GM23248 (cell line): ENCODE measurements at regions not wholly inside any gene's neighbourhood (a gene's known extent, or its start where the extent isn't known, plus 50 kb on each side); places are given as distances from the start of the nearest gene placed in this dataset.
"Not testable (repeated sequence)": the region's sequence is repeated elsewhere in the genome, so short reads cannot be mapped to it uniquely, and the experiment has no call there.

Experiments used
- DNase-seq: peaks from one replicate; pipeline ENCODE4 v3.0.0-alpha.2; 2015
- H2AFZ ChIP-seq: fragments of 200-600 bp; sonication (generic); 2 replicates; pipeline ENCODE4 v1.6.1; 2016; ENCODE audit warnings: antibody characterized with exemption
- H3F3A ChIP-seq: fragments of 200-600 bp; sonication (generic); 2 replicates; pipeline ENCODE4 v1.6.1; 2016; ENCODE audit warnings: mild to moderate bottlenecking, antibody characterized with exemption, mixed run types; ENCODE audit not compliant: insufficient read depth
- H3K27ac ChIP-seq: fragments of 200-600 bp; sonication (generic); 2 replicates; pipeline ENCODE4 v1.5.1; 2016; ENCODE audit warnings: mild to moderate bottlenecking
- H3K27me3 ChIP-seq: fragments of 200-600 bp; sonication (generic); replicated peaks from 2 replicates; pipeline ENCODE4 v1.6.1; 2016; ENCODE audit warnings: mild to moderate bottlenecking; ENCODE audit not compliant: insufficient read depth
- H3K36me3 ChIP-seq: fragments of 200-600 bp; sonication (generic); 2 replicates; pipeline ENCODE4 v1.6.1; 2016; ENCODE audit warnings: low read depth, mild to moderate bottlenecking
- H3K4me1 ChIP-seq: fragments of 200-600 bp; sonication (generic); 2 replicates; pipeline ENCODE4 v1.6.1; 2016; ENCODE audit warnings: mild to moderate bottlenecking; ENCODE audit not compliant: insufficient read depth
- H3K4me2 ChIP-seq: fragments of 200-600 bp; sonication (generic); one replicate; pipeline ENCODE4 v1.6.1; 2016; ENCODE audit warnings: mild to moderate bottlenecking; ENCODE audit not compliant: unreplicated experiment
- H3K4me3 ChIP-seq: fragments of 200-600 bp; sonication (generic); 2 replicates; pipeline ENCODE4 v1.5.1; 2016; ENCODE audit warnings: mild to moderate bottlenecking
- H3K79me2 ChIP-seq: fragments of 200-600 bp; sonication (generic); 2 replicates; pipeline ENCODE4 v1.6.1; 2016; ENCODE audit warnings: mild to moderate bottlenecking; ENCODE audit not compliant: insufficient read depth
- H3K9ac ChIP-seq: fragments of 200-600 bp; sonication (generic); 2 replicates; pipeline ENCODE4 v1.6.1; 2016; ENCODE audit warnings: mild to moderate bottlenecking
- H3K9me2 ChIP-seq: fragments of 200-600 bp; sonication (generic); 2 replicates; pipeline ENCODE4 v1.6.1; 2016; ENCODE audit warnings: mixed run types, mild to moderate bottlenecking, moderate library complexity; ENCODE audit not compliant: insufficient read depth
- H3K9me3 ChIP-seq: fragments of 200-600 bp; sonication (generic); one replicate; pipeline ENCODE4 v1.6.1; 2017; ENCODE audit warnings: low read depth
- H4K20me1 ChIP-seq: fragments of 200-600 bp; sonication (generic); 2 replicates; pipeline ENCODE4 v1.6.0; 2016; ENCODE audit not compliant: insufficient read depth
- EZH2 ChIP-seq: fragments of 200-600 bp; sonication (generic); IDR thresholded peaks from 2 replicates; pipeline ENCODE4 v1.6.1; 2018; ENCODE audit warnings: antibody characterized with exemption, mild to moderate bottlenecking; ENCODE audit not compliant: insufficient read depth, poor library complexity, severe bottlenecking
- EZH2phosphoT487 ChIP-seq: fragments of 200-600 bp; sonication (generic); IDR thresholded peaks from 2 replicates; pipeline ENCODE4 v1.6.1; 2018; ENCODE audit warnings: antibody characterized with exemption, moderate library complexity, mild to moderate bottlenecking, low read depth; ENCODE audit not compliant: insufficient read depth
- WGBS, 2 experiments: methylation state at CpG; one replicate each; pipeline ENCODE4 v1.1.6; 2015 to 2017; ENCODE audit warnings: low lambda C conversion rate in 2 of 2, low coverage in 1 of 2; ENCODE audit errors: missing lambda C conversion rate in 2 of 2; 5-methylcytosine and 5-hydroxymethylcytosine counted together
- in situ Hi-C: fragments of 300-500 bp; cut with MboI; formaldehyde crosslinking; loops from 2 replicates; pipeline ENCODE4 v1.15.0; 2020

GRCh38 chr16:51982715-51983680 lies 563.9 kb downstream of the TOX3 start:
- H3F3A ChIP-seq, result no peaks in the 10 kb centered on the region
- H3K27me3 ChIP-seq, result no peaks in the 10 kb centered on the region
- no peak overlapping the region for H3K9ac ChIP-seq
- H2AFZ ChIP-seq, result no peak overlapping the region
- no peaks in the 10 kb centered on the region for H3K9me3 ChIP-seq
- no peaks in the 10 kb centered on the region for H3K4me1 ChIP-seq
- DNase-seq, result peak; percentile 73
- H3K4me3 ChIP-seq, result no peak overlapping the region
- no peaks in the 10 kb centered on the region for H3K36me3 ChIP-seq
- no peak overlapping the region for H3K27ac ChIP-seq
- H3K4me2 ChIP-seq, result no peak overlapping the region
- H3K79me2 ChIP-seq, result no peaks in the 10 kb centered on the region
- no peaks in the 10 kb centered on the region for H3K9me2 ChIP-seq
- in situ Hi-C loops, result loop anchor here (10.0 kb wide), 1 partner anchor 168 kb away; no protein-coding TSS in a partner anchor
- no peaks in the 10 kb centered on the region for H4K20me1 ChIP-seq
- TF ChIP-seq EZH2 (no peak), EZH2phosphoT487 (no peak)
- 17 to 20% methylated on average over 11 of the region's 11 CpGs for WGBS, 2 experiments

GRCh38 chr16:51981725-51982124 lies 565.2 kb downstream of the TOX3 start:
- whole genome bisulfite sequencing, 2 experiments, result 50 to 58% methylated on average over 3 of the region's 3 CpGs
- Histone ChIP-seq H3K9me2 (no peaks in the 10 kb centered on the region), H2AFZ (no peak overlapping the region), H3K9me3 (no peaks in the 10 kb centered on the region), H3K27me3 (no peaks in the 10 kb centered on the region), H3F3A (no peaks in the 10 kb centered on the region), H3K79me2 (no peaks in the 10 kb centered on the region), H3K4me1 (no peaks in the 10 kb centered on the region), H3K4me3 (no peak overlapping the region), H4K20me1 (no peaks in the 10 kb centered on the region), H3K27ac (no peak overlapping the region), H3K36me3 (no peaks in the 10 kb centered on the region), H3K4me2 (no peak overlapping the region), H3K9ac (no peak overlapping the region)
- no peak for TF ChIP-seq EZH2
- TF ChIP-seq EZH2phosphoT487, result no peak
- in situ Hi-C loops, result loop anchor here (10.0 kb wide), 1 partner anchor 167 kb away; no protein-coding TSS in a partner anchor
- DNase-seq, result no peak

- H3K4me3 ChIP-seq, H4K20me1 ChIP-seq, H3K79me2 ChIP-seq, H3K4me1 ChIP-seq, H3K9me3 ChIP-seq, H3K9me2 ChIP-seq, in situ Hi-C loops, DNase-seq, H2AFZ ChIP-seq, H3F3A ChIP-seq, H3K27ac ChIP-seq, H3K4me2 ChIP-seq, H3K36me3 ChIP-seq, H3K27me3 ChIP-seq, H3K9ac ChIP-seq: not testable (repeated sequence)
- WGBS, 2 experiments, result 69 to 75% methylated on average over 2 of the region's 2 CpGs
Measured at GRCh38 chr16:51977506-51977905, 569.4 kb downstream of the TOX3 start.

DNA sequence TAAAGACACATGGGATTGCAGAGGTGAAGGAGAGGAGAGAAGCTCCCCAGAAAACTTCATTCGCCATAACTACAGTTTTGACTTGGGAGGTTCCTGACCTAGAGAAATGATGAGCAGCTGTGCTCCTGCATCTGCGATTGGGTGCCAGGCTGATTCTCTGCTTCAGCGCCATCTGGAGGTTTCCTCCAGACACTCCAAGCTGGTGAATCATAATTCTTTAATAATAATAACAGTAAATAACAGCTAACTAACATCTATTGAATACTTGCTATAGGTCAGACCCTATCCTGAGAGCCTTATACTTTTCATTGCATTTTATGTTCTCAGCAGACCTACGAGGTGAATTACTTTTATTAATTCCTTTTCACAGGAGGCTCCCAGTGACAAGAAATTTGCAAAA lies 575.8 kb downstream of the TOX3 start:
- no peaks in the 10 kb centered on the region for H4K20me1 ChIP-seq
- H3K4me2 ChIP-seq, result no peak overlapping the region
- no peaks in the 10 kb centered on the region for H3K79me2 ChIP-seq
- no peaks in the 10 kb centered on the region; the same call in 1 of the 2 replicates for H3K27me3 ChIP-seq
- no peaks in the 10 kb centered on the region for H3F3A ChIP-seq
- no peak overlapping the region for H3K27ac ChIP-seq
- DNase-seq, result peak; percentile 71
- TF ChIP-seq EZH2phosphoT487 (no peak), EZH2 (no peak)
- in situ Hi-C loops, result no loop called here
- WGBS, 2 experiments, result 13 to 20% methylated on average over 4 of the region's 4 CpGs
- H3K9me3 ChIP-seq, result no peaks in the 10 kb centered on the region
- no peak overlapping the region for H2AFZ ChIP-seq
- no peak overlapping the region for H3K4me3 ChIP-seq
- no peaks in the 10 kb centered on the region for H3K9me2 ChIP-seq
- no peaks in the 10 kb centered on the region for H3K4me1 ChIP-seq
- H3K9ac ChIP-seq, result no peak overlapping the region
- no peaks in the 10 kb centered on the region for H3K36me3 ChIP-seq
